ENCODE measurements at regions not wholly inside any gene's neighbourhood (a gene's known extent, or its start where the extent isn't known, plus 50 kb on each side); places are given as distances from the start of the nearest gene placed in this dataset.
A peak's percentile ranks its signal among the peaks of the same experiment; 100 is the strongest.
"Not testable (repeated sequence)": the region's sequence is repeated elsewhere in the genome, so short reads cannot be mapped to it uniquely, and the experiment has no call there.

DNA sequence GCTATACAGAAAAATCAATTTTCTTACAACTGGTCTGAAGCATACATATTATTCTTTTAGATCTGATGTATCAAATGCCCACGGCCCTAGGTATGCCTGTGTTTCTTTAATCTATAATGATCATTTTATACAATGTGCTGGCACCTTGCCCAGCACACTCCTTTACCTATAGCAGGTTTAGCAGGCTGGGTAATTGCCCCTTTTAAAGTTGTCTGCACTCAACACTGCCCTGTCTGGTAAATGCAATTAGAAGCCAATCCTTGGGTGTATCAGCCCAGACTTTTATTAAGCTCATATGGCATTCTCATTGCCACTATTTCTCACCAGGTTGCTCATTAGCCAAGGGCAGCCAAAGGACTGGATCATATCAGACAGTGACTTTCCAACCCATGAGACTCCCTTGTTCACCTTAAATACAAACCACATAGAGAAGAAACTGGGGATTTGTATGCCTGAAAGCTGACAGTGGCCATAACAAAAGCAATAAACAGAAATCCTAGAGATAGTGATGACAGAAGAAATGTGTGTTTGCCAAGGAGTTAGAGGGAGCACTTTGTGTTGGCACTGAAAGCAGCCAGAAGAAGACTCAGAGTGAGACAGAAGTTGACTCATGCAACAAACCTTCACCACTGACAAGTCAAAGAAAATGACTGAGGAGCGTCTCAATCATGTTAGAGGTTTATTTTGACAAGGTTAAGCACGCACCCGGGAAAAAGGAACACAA lies 334.2 kb downstream of the SPATA31A7 start:
- H3K4me1 ChIP-seq (ENCODE audit: control insufficient read depth, insufficient read depth, low read length); H3K36me3 ChIP-seq (ENCODE audit: control insufficient read depth, insufficient read depth, low read length); H3K9me3 ChIP-seq (ENCODE audit: control insufficient read depth, low read depth, low read length); H3K4me3 ChIP-seq (ENCODE audit: low read length); H3K27me3 ChIP-seq (ENCODE audit: control insufficient read depth, insufficient read depth, low read length); H3K27ac ChIP-seq (ENCODE audit: low read length); DNase-seq: not testable (repeated sequence)
- WGBS (ENCODE audit: insufficient coverage, low lambda C conversion rate): no CpG with 5 or more reads among the region's 4 CpGs

DNA sequence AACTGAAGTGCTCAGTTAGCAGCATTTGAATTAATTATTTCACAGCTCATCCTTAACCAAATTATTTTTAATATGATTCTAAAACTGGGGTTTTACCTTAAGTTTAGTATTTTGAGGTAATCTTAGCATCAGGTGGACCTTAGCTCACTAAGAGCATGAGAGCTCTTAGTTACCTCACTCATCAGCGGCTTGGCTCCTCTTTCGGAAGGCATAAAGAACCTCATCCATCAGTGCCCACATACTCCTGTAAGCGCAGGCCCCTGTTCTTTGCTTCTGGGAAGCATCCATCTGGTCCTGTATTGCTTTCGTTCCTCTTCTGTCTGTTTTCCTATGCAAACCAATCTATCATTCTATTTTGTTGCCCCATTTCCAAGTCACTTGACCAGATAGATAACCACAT lies 335.8 kb downstream of the SPATA31A7 start:
- WGBS (ENCODE audit: insufficient coverage, low lambda C conversion rate): no CpG with 5 or more reads among the region's 4 CpGs
- H3K27ac ChIP-seq (ENCODE audit: low read length); DNase-seq; H3K4me3 ChIP-seq (ENCODE audit: low read length); H3K4me1 ChIP-seq (ENCODE audit: control insufficient read depth, insufficient read depth, low read length); H3K36me3 ChIP-seq (ENCODE audit: control insufficient read depth, insufficient read depth, low read length); H3K27me3 ChIP-seq (ENCODE audit: control insufficient read depth, insufficient read depth, low read length); H3K9me3 ChIP-seq (ENCODE audit: control insufficient read depth, low read depth, low read length): not testable (repeated sequence)

DNA sequence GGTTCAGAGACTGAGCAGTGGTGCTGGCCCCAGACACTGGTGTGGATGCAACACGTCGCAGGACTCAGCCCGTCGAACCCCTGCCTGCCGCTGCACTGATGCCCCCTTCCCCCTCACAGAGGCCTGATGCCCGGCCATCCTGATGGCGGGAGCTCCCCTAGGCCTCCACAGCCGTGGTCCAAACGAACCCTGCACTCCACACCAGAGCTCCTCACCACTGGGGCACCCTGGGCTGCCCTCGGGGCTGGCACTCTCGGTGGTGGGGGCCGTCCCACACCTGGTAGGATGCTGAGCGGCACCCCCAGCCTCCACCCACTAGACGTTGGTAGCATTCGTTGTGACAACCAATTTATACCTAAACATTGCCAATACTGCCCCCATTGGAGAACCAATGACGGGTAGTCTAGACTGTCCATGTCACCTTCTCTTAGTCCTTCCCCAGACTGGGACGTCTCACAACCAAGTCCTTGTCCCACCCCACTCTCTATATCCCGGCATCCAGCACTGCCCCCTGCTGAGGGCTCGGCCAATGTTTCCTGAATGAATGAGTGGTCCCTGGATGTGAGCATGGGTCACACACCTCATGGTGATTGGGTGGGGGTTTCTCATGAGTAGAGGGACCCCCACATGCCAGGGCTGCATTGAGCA lies 360.4 kb downstream of the SPATA31A7 start:
- not testable (repeated sequence) for H3K27me3 ChIP-seq (ENCODE audit: control insufficient read depth, insufficient read depth, low read length); H3K36me3 ChIP-seq (ENCODE audit: control insufficient read depth, insufficient read depth, low read length); H3K9me3 ChIP-seq (ENCODE audit: control insufficient read depth, low read depth, low read length); H3K27ac ChIP-seq (ENCODE audit: low read length); H3K4me1 ChIP-seq (ENCODE audit: control insufficient read depth, insufficient read depth, low read length); H3K4me3 ChIP-seq (ENCODE audit: low read length)
- no CpG with 5 or more reads among the region's 19 CpGs for WGBS (ENCODE audit: insufficient coverage, low lambda C conversion rate)
- DNase-seq: peak in 1 of 2 donors; percentile 0

DNA sequence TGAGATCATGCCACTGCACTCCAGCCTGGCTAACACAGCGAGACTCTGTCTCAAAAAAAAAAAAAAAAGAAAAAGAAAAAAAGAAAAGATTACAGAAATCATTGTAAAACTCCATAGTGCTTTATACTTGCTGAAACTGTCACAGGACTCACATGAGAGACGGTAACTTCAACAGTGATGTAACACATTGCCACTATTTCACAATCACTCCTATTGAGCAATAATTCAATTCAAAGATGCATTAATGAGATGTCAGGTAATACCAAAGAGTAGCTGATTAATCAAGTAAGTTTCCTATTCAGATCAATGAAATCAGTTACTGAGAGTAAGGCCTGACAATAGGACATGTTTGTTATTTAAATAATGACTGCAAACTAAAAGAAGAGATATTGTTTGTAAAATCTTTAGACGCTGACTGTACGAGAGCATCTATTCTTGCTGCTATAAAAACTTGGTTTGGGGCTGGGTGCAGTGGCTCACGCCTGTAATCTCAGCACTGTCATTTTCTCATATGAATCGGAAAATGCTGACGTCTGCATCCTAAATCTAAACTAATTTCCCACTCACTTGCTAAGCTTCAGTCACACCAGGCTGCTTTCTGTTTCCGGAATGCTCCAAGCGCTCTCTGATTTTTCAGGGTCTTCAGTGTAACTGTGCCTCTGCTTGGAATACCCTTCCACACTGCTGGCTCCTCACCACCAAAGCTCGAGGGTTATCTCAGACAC lies 381.7 kb downstream of the SPATA31A7 start:
- not testable (repeated sequence) for H3K4me3 ChIP-seq (ENCODE audit: low read length); H3K36me3 ChIP-seq (ENCODE audit: control insufficient read depth, insufficient read depth, low read length); H3K27me3 ChIP-seq (ENCODE audit: control insufficient read depth, insufficient read depth, low read length); H3K9me3 ChIP-seq (ENCODE audit: control insufficient read depth, low read depth, low read length); H3K4me1 ChIP-seq (ENCODE audit: control insufficient read depth, insufficient read depth, low read length); DNase-seq; H3K27ac ChIP-seq (ENCODE audit: low read length)
- no CpG with 5 or more reads among the region's 10 CpGs for WGBS (ENCODE audit: insufficient coverage, low lambda C conversion rate)

DNA sequence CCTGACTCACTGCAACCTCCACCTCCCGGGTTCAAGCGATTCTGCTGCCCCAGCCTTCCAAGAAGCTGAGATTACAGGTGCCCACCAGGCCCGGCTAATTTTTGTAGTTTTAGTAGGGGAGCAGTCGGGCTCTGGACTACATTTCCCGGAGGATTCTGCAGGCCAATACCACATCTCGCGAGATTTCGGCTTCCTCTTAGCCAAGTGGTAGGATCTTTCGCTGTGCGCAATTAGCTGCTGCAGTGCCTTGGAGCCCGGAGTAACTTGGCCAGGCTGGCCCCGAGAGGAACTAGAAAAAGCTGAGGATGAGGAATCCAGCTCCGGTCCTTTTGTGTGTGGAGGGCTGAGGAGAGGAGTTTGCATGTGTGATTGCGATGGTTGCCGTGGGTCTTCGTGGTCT lies 382.5 kb downstream of the SPATA31A7 start:
- H3K27ac ChIP-seq (ENCODE audit: low read length); DNase-seq; H3K36me3 ChIP-seq (ENCODE audit: control insufficient read depth, insufficient read depth, low read length); H3K4me3 ChIP-seq (ENCODE audit: low read length); H3K9me3 ChIP-seq (ENCODE audit: control insufficient read depth, low read depth, low read length); H3K4me1 ChIP-seq (ENCODE audit: control insufficient read depth, insufficient read depth, low read length); H3K27me3 ChIP-seq (ENCODE audit: control insufficient read depth, insufficient read depth, low read length): not testable (repeated sequence)
- no CpG with 5 or more reads among the region's 16 CpGs for WGBS (ENCODE audit: insufficient coverage, low lambda C conversion rate)

DNA sequence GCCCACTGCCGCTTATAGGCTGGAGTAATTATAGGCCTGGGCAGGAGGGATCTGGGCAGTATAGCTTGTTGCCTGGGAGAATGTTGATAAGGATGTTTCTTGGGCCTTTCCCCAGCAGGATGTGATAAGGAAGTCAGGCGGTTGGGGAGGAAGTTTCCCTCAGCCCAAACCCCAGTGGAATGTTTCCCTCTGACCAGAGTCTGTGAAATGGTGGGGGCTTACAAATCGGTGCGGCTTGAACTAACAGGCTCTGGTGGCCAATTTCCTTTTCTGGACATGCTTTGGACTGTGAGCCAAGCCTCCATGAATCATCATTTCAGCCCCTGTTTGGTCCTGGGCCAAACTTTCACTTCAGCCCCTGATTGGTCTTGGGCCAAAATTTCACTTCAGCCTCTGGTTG lies 383.6 kb downstream of the SPATA31A7 start:
- H3K27me3 ChIP-seq (ENCODE audit: control insufficient read depth, insufficient read depth, low read length); H3K4me1 ChIP-seq (ENCODE audit: control insufficient read depth, insufficient read depth, low read length); H3K9me3 ChIP-seq (ENCODE audit: control insufficient read depth, low read depth, low read length); DNase-seq; H3K36me3 ChIP-seq (ENCODE audit: control insufficient read depth, insufficient read depth, low read length); H3K27ac ChIP-seq (ENCODE audit: low read length); H3K4me3 ChIP-seq (ENCODE audit: low read length): not testable (repeated sequence)
- WGBS (ENCODE audit: insufficient coverage, low lambda C conversion rate): no CpG with 5 or more reads among the region's 4 CpGs
